Breast epithelium (tissue), 4 donors: ENCODE measurements at regions not wholly inside any gene's neighbourhood (a gene's known extent, or its start where the extent isn't known, plus 50 kb on each side); places are given as distances from the start of the nearest gene placed in this dataset.

Source experiments
- DNase-seq, 2 donors: peaks; one replicate each; pipeline ENCODE4 v3.0.0-alpha.2; 2019; ENCODE audit warnings: low spot score in 2 of 2
- H3K27ac ChIP-seq, 2 donors: fragments of 200-600 bp; sonication (generic) in 1 of 2; one replicate each; pipeline ENCODE4 v1.5.1; 2016 to 2019; ENCODE audit warnings: mild to moderate bottlenecking in 1 of 2
- H3K27me3 ChIP-seq, 2 donors: fragments of 200-600 bp; sonication (generic) in 1 of 2; one replicate each; pipeline versions ENCODE4 v1.5.1 to v1.6.0; 2017 to 2019; ENCODE audit warnings: control low read depth in 1 of 2, mild to moderate bottlenecking in 1 of 2
- H3K36me3 ChIP-seq: fragments of 200-600 bp; one replicate; pipeline ENCODE4 v1.5.1; 2019
- H3K4me1 ChIP-seq, 2 donors: fragments of 200-600 bp; sonication (generic); one replicate each; pipeline ENCODE4 v1.5.1; 2016 to 2019; ENCODE audit warnings: control low read depth in 1 of 2
- H3K4me3 ChIP-seq, 3 donors: fragments of 200-600 bp; sonication (generic); 1 replicate in 2 of 3; 2 replicates in 1 of 3; pipeline ENCODE4 v1.5.1; 2016 to 2019; ENCODE audit warnings: mild to moderate bottlenecking in 3 of 3, moderate library complexity in 2 of 3
- H3K9me3 ChIP-seq, 2 donors: fragments of 200-600 bp; sonication (generic) in 1 of 2; one replicate each; pipeline ENCODE4 v1.5.1; 2016 to 2019; ENCODE audit warnings: control low read depth in 1 of 2
- POLR2A ChIP-seq: fragments of 450-650 bp; IDR thresholded peaks from one replicate; pipeline ENCODE4 v1.6.1; 2016; ENCODE audit warnings: antibody characterized with exemption, mild to moderate bottlenecking, moderate library complexity
- POLR2AphosphoS5 ChIP-seq, 3 donors: sonication (generic); formaldehyde crosslinking; IDR thresholded peaks; one replicate each; pipeline ENCODE4 v1.6.1; 2017; ENCODE audit warnings: antibody characterized with exemption in 3 of 3
- intact Hi-C: fragments of 100-400 bp; cut with DNase I; formaldehyde crosslinking; loops from one replicate; pipeline ENCODE4 v1.15.1; 2023; ENCODE audit warnings: low total_unique reads
- TF ChIP-seq, protein P1 (sequence below), 3 donors: fragments of 450-650 bp; IDR thresholded peaks; one replicate each; pipeline ENCODE4 v1.5.1; 2016 to 2017; ENCODE audit warnings: antibody characterized with exemption in 3 of 3, mild to moderate bottlenecking in 3 of 3, moderate library complexity in 3 of 3

DNA sequence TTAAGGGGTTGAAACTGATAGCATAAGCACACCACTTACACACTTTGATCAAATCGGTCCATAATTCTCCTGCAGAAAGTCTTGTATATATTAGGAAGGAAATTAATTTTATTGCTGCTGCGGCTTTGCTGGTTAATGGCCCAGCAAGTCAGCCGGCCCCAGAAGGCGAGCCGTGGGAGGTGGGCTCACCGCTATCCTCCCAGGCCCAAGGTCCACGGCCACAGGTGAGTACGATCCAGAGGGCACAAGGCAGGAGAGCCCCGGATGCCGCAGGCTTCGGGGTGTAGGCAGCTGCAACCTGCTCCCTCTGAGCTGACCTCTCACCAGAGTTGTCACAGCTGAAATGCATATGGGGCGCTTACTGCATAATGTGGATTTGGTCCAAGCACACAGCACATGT, 165.7 kb downstream of the TBX5 start:
- Histone ChIP-seq H3K27me3 (peaks cover 0 to 37% of the 10 kb centered on the region in 2 donors), H3K4me1 (no peaks in the 10 kb centered on the region), H3K27ac (no peak overlapping the region), H3K4me3 (no peak overlapping the region), H3K36me3 (no peaks in the 10 kb centered on the region), H3K9me3 (no peaks in the 10 kb centered on the region)
- no peak for TF ChIP-seq POLR2AphosphoS5 (IDR thresholded peaks at IDR 0.05)
- TF ChIP-seq, protein P1, sequence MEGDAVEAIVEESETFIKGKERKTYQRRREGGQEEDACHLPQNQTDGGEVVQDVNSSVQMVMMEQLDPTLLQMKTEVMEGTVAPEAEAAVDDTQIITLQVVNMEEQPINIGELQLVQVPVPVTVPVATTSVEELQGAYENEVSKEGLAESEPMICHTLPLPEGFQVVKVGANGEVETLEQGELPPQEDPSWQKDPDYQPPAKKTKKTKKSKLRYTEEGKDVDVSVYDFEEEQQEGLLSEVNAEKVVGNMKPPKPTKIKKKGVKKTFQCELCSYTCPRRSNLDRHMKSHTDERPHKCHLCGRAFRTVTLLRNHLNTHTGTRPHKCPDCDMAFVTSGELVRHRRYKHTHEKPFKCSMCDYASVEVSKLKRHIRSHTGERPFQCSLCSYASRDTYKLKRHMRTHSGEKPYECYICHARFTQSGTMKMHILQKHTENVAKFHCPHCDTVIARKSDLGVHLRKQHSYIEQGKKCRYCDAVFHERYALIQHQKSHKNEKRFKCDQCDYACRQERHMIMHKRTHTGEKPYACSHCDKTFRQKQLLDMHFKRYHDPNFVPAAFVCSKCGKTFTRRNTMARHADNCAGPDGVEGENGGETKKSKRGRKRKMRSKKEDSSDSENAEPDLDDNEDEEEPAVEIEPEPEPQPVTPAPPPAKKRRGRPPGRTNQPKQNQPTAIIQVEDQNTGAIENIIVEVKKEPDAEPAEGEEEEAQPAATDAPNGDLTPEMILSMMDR (IDR thresholded peaks at IDR 0.05) = no peak
- no peak for TF ChIP-seq POLR2A
- DNase-seq = no peak
- intact Hi-C loops = no loop called here

DNA sequence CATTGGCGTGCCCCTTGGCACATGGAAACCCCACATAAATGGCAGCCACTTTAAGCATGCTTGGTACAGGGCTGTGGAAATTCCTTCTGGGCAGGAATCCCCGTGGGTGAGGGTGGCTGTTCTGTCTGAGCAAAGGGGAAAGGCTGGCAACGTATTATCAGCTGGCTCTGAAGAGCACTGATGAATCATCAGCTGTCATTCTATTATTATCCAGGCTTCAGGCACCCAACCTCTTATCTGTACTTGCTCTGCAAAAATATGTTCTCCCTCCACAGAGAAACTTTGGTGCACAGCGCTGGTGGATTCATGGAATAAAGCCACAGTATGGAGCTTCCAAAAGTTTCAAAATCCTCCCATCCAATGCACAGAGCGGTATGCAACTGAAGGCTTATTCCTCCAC, 167.1 kb downstream of the TBX5 start:
- no peaks in the 10 kb centered on the region for H3K4me1 ChIP-seq
- H3K27me3 ChIP-seq = peaks cover 0 to 30% of the 10 kb centered on the region in 2 donors
- H3K27ac ChIP-seq = no peak overlapping the region
- H3K9me3 ChIP-seq = no peaks in the 10 kb centered on the region
- no peak for DNase-seq
- intact Hi-C loops = no loop called here
- no peaks in the 10 kb centered on the region for H3K36me3 ChIP-seq
- TF ChIP-seq POLR2A (no peak), POLR2AphosphoS5 (IDR thresholded peaks at IDR 0.05) (no peak)
- TF ChIP-seq, protein P1 (IDR thresholded peaks at IDR 0.05) = no peak
- no peak overlapping the region for H3K4me3 ChIP-seq

DNA sequence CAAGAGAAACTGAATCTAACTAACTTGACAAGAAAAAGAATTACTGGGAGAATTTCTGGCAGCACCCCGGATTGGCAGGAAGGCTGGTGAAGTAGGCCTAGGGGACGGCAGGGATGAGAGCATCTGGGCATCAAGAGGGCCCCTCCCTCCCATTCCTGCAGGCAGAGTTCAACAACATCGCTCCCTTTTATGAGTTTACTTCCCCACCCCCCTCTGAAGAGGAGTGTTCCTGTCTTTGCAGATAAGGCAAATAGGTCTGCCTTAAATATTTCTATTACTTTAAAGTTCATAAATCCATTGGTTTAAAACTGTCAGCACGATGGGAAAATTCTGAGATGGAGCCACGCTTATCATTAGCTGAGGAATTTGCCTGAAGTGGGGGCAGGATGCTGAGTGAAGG, 168.7 kb downstream of the TBX5 start:
- H3K9me3 ChIP-seq = no peaks in the 10 kb centered on the region
- no peak for DNase-seq
- no peaks in the 10 kb centered on the region for H3K4me1 ChIP-seq
- no peak overlapping the region for H3K4me3 ChIP-seq
- no peaks in the 10 kb centered on the region for H3K36me3 ChIP-seq
- H3K27me3 ChIP-seq = peaks cover 0 to 25% of the 10 kb centered on the region in 2 donors
- TF ChIP-seq POLR2A = no peak
- no peak for TF ChIP-seq POLR2AphosphoS5 (IDR thresholded peaks at IDR 0.05)
- TF ChIP-seq, protein P1 (IDR thresholded peaks at IDR 0.05) = no peak
- intact Hi-C loops = no loop called here
- no peak overlapping the region for H3K27ac ChIP-seq

DNA sequence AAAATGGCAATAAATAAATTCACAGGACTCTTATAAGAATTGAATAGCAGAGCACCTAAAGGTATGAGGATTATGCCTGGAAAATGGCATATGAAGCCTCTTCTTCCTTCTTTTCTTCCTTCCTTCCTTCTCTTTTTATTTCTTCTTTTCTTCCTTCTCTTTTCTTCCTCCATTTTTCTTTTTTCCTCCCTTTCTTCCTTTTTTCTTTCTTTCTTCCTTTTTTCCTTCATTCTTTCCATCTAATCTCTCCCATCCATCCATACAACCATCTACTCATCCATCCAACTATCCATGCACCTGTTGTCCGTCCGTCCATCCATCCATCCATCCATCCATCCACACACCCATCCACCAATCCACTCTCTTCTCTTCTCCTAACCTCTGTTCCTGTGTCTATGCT, 173.8 kb downstream of the TBX5 start:
- no peak for DNase-seq
- Histone ChIP-seq H3K9me3 (peaks cover 3 to 8% of the 10 kb centered on the region in 2 donors), H3K27ac (no peak overlapping the region), H3K4me1 (no peaks in the 10 kb centered on the region), H3K4me3 (no peak overlapping the region), H3K27me3 (peaks cover 0 to 5% of the 10 kb centered on the region in 2 donors), H3K36me3 (no peaks in the 10 kb centered on the region)
- intact Hi-C loops = no loop called here
- TF ChIP-seq, protein P1 (IDR thresholded peaks at IDR 0.05) = no peak
- TF ChIP-seq POLR2AphosphoS5 (IDR thresholded peaks at IDR 0.05) (no peak), POLR2A (no peak)

DNA sequence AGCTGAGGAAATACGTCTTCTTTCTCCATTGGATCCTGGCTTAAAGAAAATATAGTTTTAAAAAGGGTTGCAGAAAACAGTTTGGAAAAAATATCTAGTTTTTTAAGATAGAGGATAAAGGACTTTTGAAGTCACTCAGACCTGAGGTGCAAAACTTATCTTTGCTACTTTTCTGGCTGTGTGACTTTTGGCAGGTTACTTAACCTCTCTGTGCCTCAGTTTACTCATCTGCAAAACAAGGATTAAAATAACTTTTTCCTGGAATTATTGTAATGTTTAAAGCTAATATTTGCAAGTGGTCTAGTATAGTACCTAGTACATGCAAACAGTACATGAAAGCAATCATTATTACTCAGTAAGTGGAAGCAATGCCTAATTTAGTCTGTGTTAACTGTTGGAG, 176.8 kb downstream of the TBX5 start:
- Histone ChIP-seq H3K4me1 (no peaks in the 10 kb centered on the region), H3K9me3 (peaks cover 3 to 8% of the 10 kb centered on the region in 2 donors), H3K27ac (no peak overlapping the region), H3K27me3 (no peaks in the 10 kb centered on the region), H3K4me3 (no peak overlapping the region), H3K36me3 (no peaks in the 10 kb centered on the region)
- DNase-seq = no peak
- intact Hi-C loops = no loop called here
- TF ChIP-seq POLR2AphosphoS5 (IDR thresholded peaks at IDR 0.05) (no peak), POLR2A (no peak)
- TF ChIP-seq, protein P1 (IDR thresholded peaks at IDR 0.05) = no peak
